D341Med (cell line): ENCODE measurements at regions not wholly inside any gene's neighbourhood (a gene's known extent, or its start where the extent isn't known, plus 50 kb on each side); places are given as distances from the start of the nearest gene placed in this dataset.
"Not testable (repeated sequence)": the region's sequence is repeated elsewhere in the genome, so short reads cannot be mapped to it uniquely, and the experiment has no call there.

Source experiments
- DNase-seq: peaks from one replicate; pipeline ENCODE4 v3.0.0; 2012; ENCODE audit warnings: low spot score

- DNase-seq = no peak
Measured at GRCh38 chr2:195570329-195570728, 86.7 kb upstream of the SLC39A10 start.

- no peak for DNase-seq
Measured at GRCh38 chr2:195569255-195569654, 87.8 kb upstream of the SLC39A10 start.

GRCh38 chr2:195564625-195565135 is 92.3 kb upstream of the SLC39A10 start:
- DNase-seq = not testable (repeated sequence)

- DNase-seq = no peak
Measured at GRCh38 chr2:195563857-195564512, 93.0 kb upstream of the SLC39A10 start.

GRCh38 chr2:195562570-195563566 is 94.2 kb upstream of the SLC39A10 start:
- no peak for DNase-seq

- no peak for DNase-seq
Measured at GRCh38 chr2:195561116-195561921, 95.7 kb upstream of the SLC39A10 start.

- no peak for DNase-seq
Measured at GRCh38 chr2:195560209-195560895, 96.7 kb upstream of the SLC39A10 start.

GRCh38 chr2:195559431-195559914 is 97.6 kb upstream of the SLC39A10 start:
- DNase-seq = no peak

- no peak for DNase-seq
Measured at GRCh38 chr2:195555971-195556370, 101.1 kb upstream of the SLC39A10 start.

- DNase-seq = no peak
Measured at GRCh38 chr2:195552581-195552980, 104.4 kb upstream of the SLC39A10 start.

GRCh38 chr2:195548198-195548940 is 108.7 kb upstream of the SLC39A10 start:
- DNase-seq = no peak

GRCh38 chr2:195547268-195547840 is 109.7 kb upstream of the SLC39A10 start:
- DNase-seq = not testable (repeated sequence)

- DNase-seq = no peak
Measured at GRCh38 chr2:195545811-195546210, 111.2 kb upstream of the SLC39A10 start.

- no peak for DNase-seq
Measured at GRCh38 chr2:195543902-195544894, 112.8 kb upstream of the SLC39A10 start.

- no peak for DNase-seq
Measured at GRCh38 chr2:195543063-195543462, 114.0 kb upstream of the SLC39A10 start.

GRCh38 chr2:195542067-195542466 is 115.0 kb upstream of the SLC39A10 start:
- DNase-seq = no peak

GRCh38 chr2:195538937-195539336 is 118.1 kb upstream of the SLC39A10 start:
- DNase-seq = no peak

GRCh38 chr2:195537811-195538210 is 119.2 kb upstream of the SLC39A10 start:
- DNase-seq = no peak

GRCh38 chr2:195536906-195537305 is 120.1 kb upstream of the SLC39A10 start:
- no peak for DNase-seq
